ENCODE measurements at regions not wholly inside any gene's neighbourhood (a gene's known extent, or its start where the extent isn't known, plus 50 kb on each side); places are given as distances from the start of the nearest gene placed in this dataset.
A peak's percentile ranks its signal among the peaks of the same experiment; 100 is the strongest.

DNA sequence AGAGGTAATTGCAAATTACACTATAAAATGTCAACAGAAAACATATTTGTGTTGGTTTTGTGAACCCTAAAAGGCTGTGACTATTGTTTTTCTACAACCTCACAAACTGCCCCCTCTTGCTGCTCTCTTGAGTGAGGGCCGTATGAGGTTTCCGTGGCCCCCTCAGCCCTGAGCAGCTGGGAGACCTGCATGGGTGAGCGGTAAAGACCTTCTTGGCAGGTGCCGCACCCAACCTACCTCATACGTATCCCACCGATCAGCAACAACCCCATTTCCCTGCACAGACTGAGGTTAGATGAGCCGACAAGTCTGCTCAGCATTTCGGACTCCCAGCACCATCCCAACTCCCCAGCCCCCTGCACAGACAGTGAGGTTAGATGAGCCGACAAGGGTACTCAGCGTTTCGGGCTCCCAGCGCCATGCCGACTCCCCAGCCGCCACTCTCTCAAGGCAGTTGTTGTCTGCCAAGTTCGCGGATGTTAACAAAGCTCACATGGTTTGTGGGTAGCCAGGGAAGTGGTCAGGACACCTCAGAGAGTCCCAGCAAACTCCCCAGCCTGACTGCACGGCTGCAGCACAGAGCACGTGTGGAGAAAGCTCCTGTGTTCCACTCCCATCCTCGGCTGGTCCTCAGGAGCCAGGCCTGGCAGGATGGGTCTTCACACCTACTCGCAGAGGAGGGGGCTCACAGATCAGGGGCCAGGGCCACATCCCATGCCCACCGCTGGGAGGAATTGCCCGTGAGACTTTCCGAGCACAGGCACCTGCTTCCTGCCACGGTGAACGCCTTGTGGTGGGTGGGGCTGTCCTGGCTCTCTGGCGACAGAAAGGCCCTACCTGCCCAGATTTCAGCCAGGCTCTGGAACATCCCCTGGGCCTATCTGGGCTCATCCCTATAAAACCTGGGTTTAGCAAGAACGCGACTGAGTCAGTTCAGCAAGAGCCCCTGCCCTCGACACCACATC, 502.9 kb downstream of the BRD1 start:
- no peak for DNase-seq (ENCODE audit: low read depth)

DNA sequence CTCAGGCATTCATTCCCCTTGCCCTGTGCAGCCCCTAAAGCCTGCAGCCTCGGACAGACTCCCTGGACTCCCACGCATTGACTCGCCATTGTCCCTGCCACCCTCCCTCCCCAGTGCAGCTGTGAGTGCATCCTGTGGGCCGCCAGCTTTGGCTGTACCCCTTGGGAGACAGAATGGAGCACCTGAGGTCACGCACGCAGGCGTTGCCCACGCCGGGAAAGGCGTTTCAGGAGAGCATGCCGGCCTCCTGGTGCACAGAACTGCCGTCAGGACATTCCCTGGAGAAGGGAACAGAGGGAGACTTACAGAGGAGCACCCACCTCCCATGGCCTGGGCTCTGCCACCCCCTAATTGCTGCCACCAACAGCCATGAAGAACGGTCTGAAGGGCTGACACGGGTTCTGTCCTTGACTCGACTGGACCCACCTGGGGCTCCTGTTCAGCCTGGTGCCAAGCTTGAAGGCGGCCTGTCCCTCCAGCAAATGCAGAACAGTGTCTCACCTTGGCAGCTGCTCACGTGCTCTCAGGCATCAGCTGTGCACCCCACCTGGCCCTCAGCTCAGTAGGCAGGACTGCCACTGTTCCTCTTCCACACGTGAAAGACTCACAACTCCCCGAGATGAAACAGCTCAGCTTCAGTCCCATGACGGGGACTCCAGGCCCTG, 503.8 kb downstream of the BRD1 start:
- DNase-seq (ENCODE audit: low read depth), result no peak

- DNase-seq (ENCODE audit: low read depth), result no peak
Measured at GRCh38 chr22:49322861-49323622, 504.6 kb downstream of the BRD1 start.

DNA sequence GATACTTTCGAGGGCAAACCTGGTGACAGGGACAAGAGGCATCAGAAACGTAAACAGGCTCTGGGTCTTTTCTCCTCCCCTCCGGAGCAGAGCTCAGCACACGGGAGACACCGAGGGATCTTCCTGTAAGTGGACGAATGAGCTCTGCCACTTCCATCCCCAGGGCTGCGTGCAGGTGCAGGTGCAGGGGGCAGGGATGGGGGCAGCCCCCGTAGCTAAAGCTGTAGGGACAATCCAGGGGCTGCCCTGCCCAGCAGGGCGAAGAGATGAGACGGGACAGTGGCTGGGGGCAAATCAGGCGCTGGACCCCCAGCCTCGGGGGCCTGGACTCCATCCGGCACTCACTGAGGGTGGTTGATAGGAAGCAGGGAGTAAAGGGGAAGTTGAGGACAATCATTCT, 505.4 kb downstream of the BRD1 start:
- DNase-seq (ENCODE audit: low read depth), result no peak

DNA sequence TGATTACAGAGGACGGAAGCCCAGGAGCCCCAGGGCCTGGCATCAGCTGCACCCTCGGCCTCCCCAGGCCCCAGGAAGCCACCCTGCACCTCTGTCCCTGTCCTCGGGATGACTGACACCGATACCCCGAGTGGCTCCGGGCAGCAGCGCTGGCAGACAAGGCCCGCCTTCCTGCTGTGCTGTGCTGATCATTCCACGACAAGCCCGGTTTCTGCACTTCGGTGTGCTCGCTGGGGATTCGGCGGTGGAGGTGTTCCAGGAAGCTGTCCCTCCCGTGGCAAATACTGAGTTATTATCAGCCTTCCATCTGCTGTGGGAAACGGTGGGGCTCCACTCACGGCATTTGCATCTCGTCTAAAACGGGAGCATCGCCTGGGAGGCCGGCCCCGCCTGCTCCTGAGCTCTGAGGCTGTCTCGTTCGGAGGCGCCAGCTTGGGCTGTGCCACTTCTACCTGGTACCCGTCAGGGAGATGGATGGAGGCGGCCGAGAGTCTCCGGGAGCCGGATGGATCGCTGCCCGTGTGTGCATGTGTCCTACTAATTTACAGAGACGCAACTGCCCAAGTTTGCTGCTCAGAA, 506.1 kb downstream of the BRD1 start:
- no peak for DNase-seq (ENCODE audit: low read depth)

DNA sequence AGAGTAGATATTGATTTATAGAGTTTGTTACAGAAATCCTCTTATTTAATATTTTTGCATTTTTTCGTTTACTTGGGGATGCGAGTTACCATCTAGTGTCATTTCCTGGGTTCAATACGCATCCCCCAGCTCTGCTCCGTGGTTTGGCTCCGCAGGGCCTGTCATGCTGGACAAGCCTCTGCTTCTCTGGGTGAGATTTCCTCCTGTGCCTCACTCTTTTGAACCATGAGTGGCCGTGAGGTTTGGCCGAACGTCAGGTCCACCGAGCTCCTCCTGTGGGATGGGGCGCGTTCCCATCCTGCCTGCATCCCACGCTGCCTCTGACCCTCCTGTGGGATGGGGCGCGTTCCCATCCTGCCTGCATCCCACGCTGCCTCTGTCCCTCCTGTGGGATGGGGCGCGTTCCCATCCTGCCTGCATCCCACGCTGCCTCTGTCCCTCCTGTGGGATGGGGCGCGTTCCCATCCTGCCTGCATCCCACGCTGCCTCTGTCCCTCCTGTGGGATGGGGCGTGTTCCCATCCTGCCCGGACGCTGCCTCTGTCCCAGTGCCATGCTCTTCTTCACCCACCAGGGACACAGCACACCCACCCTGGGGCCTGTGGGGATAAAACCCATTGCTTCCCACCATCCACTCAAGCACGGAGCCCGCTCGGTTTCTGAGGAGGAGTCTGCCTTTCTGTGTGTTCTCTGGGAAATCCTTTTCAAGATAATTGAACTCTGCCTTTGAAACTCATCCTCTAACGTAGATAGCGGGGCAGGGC, 506.8 kb downstream of the BRD1 start:
- no peak for DNase-seq (ENCODE audit: low read depth)

GRCh38 chr22:49317369-49317768, 510.3 kb downstream of the BRD1 start:
- no peak for DNase-seq (ENCODE audit: low read depth)

- no peak for DNase-seq (ENCODE audit: low read depth)
Measured at GRCh38 chr22:49312601-49313000, 515.1 kb downstream of the BRD1 start.

- no peak for DNase-seq (ENCODE audit: low read depth)
Measured at GRCh38 chr22:49310354-49310753, 517.3 kb downstream of the BRD1 start.

GRCh38 chr22:49308300-49308699, 519.4 kb downstream of the BRD1 start:
- no peak for DNase-seq (ENCODE audit: low read depth)

GRCh38 chr22:49307870-49308269, 519.8 kb downstream of the BRD1 start:
- DNase-seq (ENCODE audit: low read depth), result no peak

GRCh38 chr22:49307481-49307830, 520.2 kb downstream of the BRD1 start:
- no peak for DNase-seq (ENCODE audit: low read depth)

DNA sequence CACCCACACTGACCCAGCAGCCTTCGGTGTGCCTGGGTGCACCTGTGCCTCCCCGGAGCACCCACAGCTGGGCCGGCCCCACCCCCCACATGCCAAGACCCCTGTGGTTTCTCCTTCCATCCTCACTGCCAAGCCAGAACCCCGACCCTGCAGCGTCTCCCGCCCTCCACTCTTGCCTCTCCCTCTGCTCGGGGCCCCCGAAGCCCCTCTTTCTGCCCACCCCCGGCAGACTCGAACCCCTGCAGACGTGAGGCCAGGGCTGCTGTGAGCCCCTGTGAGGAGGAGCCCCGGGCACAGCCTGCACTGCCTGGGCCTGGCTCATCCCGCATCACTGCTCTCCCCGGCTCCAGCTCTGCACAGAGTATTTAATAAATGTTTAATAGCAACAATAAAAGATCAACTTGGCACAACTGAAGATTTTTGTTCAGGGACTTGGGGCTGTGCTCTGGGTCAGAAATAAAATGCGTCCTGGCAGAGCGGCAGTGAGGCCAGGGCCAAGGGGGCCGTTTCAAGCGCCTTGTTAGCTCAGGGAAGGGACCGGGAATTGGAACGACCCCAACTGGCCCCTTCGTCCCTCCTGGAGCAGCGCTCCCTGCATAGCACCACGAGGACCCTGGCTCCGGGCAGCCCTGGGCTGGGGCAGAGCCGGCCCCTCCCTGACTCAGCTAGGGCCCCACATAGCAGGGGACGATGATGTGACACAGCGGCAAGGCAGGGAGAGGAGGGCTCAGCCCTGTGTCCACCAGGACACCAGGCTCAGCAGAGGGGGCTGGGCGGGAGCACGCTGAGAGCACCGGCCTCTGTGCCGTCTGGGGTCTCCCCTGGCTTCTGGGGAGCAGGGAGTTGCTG, 520.8 kb downstream of the BRD1 start:
- no peak for DNase-seq (ENCODE audit: low read depth)

GRCh38 chr22:49305966-49306631, 521.6 kb downstream of the BRD1 start:
- no peak for DNase-seq (ENCODE audit: low read depth)

GRCh38 chr22:49305214-49305965, 522.3 kb downstream of the BRD1 start:
- peak; percentile 32 for DNase-seq (ENCODE audit: low read depth)

DNA sequence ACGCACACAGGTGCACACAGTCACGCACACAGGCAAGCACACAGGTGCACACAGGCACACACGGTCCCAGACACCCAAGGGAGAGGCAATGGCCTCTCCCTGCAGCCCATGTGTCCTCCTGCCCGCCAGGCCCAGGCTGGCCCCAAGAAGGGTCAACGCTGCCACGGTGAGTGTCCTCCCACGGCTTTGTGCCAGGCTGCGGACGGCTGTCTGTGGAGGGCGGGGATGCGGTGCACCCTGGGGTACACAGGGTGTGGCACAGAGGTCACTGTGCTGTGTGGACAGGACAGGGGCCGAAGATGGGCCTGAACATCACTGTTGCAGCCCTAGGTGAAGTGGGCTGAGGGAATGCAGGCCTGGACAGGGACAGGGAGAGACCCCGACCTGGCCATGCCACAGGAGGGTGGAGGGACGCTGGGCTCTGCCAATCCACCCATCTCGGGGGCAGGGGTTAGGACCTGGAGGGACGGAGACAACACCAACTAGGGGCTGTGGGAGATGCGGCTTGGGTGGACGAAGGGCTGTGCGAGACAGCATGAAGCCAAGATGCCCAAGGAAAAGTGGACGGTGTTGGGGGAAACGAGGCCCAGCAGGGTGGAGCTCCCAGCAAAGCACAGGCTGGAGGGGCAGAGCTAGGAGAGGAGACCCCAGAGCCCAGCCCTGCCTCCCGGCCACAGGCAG, 523.8 kb downstream of the BRD1 start:
- no peak for DNase-seq (ENCODE audit: low read depth)

DNA sequence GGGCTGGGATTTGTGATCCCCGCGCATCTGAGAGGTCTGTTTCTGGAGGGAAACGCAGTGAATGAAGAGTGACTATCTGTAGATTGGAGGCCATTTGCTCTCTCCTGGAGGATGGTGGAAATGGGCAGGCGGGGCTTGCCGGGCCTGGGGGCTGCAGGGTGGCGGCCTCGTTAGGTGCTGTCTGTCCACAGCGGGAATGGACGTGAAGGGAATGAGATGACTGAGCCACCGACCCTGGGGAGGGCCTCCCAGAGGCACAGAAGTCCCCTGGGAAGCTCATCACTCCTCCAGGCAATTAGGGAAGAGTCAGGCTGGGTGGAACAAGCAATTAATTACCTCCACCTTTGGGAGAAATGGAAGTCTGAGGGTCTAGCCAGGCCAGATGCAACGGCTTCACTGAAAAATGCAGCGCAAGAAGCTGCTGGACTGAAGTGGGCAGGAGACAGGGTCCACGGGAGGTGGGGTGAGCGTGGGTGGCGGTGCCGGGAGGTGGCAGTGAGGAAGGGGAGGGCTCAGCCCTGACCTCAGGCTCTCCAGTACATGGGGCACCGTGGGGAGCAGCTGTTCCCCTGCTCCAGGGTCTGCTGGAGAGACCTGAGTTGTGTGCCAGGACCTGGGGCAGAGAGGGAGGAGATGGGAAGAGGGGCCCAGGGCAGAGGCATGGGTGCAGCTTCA, 524.5 kb downstream of the BRD1 start:
- DNase-seq (ENCODE audit: low read depth), result no peak

- no peak for DNase-seq (ENCODE audit: low read depth)
Measured at GRCh38 chr22:49302530-49302929, 525.1 kb downstream of the BRD1 start.
